DMS 273 treated with DMSO at 0.1 percent for 48 hours (cell line): ENCODE measurements at regions not wholly inside any gene's neighbourhood (a gene's known extent, or its start where the extent isn't known, plus 50 kb on each side); places are given as distances from the start of the nearest gene placed in this dataset.

Source experiments
- DNase-seq: peaks from one replicate; lab custom pipeline; 2025; lab: John Stamatoyannopoulos, UW

DNA sequence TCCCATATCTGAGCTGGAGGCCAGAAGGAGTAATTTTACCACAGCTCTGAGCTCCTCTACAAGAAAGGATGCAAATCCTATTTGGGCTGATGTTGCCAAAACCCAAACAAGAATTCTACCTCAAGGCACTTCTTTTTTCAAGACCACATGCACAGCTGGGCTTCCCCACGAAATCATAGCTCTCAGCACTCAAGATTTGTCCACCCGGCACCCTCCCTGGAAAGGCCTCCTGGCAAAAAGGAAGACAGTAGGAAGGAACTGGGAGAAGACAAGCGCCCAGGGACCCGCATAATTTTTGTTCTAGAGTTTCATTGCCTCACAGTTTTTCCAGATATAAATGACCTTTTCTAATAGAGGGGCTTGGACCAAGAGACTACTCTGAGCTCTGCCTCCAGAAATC lies 90.5 kb downstream of the BANF2 start:
- no peak for DNase-seq

DNA sequence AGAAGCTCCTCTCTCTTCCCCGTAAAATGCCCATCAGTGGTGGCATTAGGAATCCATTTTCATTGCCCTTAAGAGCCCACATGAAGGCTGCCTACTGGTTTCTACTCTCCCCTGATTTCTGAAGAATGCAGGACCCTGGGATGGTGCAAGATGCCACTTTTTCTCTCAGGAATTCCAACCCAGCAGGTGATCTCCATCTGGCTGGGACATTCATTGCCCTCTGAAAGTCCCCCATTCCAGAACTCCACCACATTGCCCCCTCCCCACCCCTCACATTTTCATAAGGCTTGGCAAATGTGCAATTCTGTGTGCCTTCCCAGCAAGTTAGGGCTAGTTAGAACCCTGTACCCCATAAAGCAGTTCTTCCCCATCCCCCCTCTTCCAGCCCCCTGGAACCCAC lies 88.0 kb downstream of the BANF2 start:
- DNase-seq: no peak

DNA sequence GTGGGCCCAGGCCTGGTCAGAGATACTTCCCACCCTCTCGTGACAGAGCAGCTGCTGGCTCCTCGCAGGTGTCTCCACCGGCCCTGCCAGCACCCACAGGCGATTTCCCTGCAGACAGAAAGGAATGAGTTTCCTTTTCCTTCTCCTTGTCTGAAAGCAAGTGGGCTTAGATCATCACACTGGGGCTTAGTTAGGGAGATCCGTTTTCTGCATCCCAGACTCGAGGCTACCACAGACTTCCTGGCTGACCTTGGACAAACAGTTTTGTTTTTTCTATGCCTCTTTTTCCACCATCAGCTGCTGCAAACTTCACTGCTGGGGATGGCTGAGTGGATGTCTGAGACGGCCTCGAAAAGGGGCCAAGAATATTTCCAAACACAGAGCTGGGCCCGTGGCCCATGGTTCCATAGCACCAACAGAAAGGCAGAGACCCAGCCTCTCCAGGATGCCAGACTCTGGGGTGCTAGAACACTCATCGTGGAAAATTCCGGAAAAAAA lies 86.5 kb downstream of the BANF2 start:
- DNase-seq: no peak
